PC-9 (cell line): ENCODE measurements at regions not wholly inside any gene's neighbourhood (a gene's known extent, or its start where the extent isn't known, plus 50 kb on each side); places are given as distances from the start of the nearest gene placed in this dataset.

Experiments
- EZH2 ChIP-seq: fragments of 200-600 bp; sonication (generic); IDR thresholded peaks from 2 replicates; pipeline ENCODE4 v1.8.0; 2017; ENCODE audit warnings: antibody characterized with exemption, low read depth
- TF ChIP-seq, protein P1 (sequence below): fragments of 200-600 bp; sonication (generic); conservative IDR thresholded peaks from 2 replicates; pipeline ENCODE4 v1.6.1; 2017; ENCODE audit warnings: mixed run types, antibody characterized with exemption, mild to moderate bottlenecking, moderate library complexity

DNA sequence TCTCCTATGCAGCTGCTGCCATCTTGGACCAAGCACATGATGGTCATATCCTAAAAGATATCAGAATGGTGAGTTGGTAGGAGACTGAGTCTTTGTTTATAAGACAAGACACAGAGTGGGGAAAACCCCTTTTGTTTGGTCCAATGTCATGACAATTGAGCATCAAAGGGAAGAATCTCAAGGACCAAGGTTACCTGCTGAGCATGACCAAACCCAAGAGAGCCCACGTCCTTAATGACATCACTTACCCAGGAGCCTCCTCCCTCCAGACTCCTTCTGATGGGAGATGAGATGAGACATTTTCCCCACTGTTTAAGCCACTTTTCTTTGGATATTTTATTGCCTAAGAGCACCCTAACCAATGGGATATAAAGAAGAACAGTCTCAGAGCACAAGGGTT lies 478.1 kb downstream of the NPIPA7 start:
- TF ChIP-seq, protein P1, sequence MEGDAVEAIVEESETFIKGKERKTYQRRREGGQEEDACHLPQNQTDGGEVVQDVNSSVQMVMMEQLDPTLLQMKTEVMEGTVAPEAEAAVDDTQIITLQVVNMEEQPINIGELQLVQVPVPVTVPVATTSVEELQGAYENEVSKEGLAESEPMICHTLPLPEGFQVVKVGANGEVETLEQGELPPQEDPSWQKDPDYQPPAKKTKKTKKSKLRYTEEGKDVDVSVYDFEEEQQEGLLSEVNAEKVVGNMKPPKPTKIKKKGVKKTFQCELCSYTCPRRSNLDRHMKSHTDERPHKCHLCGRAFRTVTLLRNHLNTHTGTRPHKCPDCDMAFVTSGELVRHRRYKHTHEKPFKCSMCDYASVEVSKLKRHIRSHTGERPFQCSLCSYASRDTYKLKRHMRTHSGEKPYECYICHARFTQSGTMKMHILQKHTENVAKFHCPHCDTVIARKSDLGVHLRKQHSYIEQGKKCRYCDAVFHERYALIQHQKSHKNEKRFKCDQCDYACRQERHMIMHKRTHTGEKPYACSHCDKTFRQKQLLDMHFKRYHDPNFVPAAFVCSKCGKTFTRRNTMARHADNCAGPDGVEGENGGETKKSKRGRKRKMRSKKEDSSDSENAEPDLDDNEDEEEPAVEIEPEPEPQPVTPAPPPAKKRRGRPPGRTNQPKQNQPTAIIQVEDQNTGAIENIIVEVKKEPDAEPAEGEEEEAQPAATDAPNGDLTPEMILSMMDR, result no peak
- TF ChIP-seq EZH2, result no peak
